ENCODE measurements at regions not wholly inside any gene's neighbourhood (a gene's known extent, or its start where the extent isn't known, plus 50 kb on each side); places are given as distances from the start of the nearest gene placed in this dataset.

DNA sequence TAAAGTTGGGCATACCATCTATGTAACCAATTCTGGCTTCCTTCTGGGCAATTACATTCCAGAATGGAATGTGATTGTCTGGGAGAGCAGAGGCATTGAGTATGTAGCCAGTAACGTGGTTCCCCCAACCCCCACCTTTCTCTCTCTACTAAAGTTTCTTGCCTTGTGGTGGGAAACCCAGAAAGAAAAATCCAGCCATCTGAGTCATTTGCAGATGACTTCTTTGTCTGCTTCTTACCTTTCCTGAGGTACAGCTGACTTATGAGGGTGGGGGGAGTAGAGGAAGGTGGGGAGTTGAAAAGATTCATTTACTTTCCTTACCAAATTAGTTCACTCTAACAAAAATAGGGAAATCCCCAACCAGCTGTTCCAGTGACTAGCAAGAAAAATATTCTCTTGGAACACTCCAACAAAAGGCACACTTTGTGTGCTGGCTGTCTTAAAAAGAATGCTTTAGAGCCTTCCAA lies 112.1 kb upstream of the FRMD6 start:
- no peak for DNase-seq (ENCODE audit: low spot score)
- TF ChIP-seq, protein P1, sequence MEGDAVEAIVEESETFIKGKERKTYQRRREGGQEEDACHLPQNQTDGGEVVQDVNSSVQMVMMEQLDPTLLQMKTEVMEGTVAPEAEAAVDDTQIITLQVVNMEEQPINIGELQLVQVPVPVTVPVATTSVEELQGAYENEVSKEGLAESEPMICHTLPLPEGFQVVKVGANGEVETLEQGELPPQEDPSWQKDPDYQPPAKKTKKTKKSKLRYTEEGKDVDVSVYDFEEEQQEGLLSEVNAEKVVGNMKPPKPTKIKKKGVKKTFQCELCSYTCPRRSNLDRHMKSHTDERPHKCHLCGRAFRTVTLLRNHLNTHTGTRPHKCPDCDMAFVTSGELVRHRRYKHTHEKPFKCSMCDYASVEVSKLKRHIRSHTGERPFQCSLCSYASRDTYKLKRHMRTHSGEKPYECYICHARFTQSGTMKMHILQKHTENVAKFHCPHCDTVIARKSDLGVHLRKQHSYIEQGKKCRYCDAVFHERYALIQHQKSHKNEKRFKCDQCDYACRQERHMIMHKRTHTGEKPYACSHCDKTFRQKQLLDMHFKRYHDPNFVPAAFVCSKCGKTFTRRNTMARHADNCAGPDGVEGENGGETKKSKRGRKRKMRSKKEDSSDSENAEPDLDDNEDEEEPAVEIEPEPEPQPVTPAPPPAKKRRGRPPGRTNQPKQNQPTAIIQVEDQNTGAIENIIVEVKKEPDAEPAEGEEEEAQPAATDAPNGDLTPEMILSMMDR (IDR thresholded peaks at IDR 0.05), result no peak
- Histone ChIP-seq H3K4me3 (no peak overlapping the region), H3K27ac (peak overlapping the region in 1 of 2 donors; percentile 9)

DNA sequence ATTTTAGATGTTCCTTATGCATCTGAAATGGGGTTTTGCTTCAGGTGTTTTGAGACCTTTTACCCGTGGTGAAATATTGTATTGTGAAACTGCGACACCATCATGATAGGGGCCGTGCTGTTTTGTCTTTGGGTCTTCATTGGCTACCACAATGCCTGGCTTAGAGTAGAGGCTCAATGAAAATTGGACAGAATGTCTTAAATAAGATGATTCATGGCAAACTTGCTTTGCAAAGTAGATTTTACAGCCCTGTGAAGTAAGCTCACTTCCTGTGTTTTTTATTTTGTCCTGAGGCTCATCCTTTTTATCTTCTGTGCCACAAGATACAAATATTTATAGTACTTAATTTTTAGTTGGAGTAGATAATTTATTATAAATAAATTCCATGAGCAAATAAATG lies 111.3 kb upstream of the FRMD6 start:
- DNase-seq (ENCODE audit: low spot score), result no peak
- peak overlapping the region in 1 of 2 donors; percentile 9 for H3K27ac ChIP-seq
- TF ChIP-seq, protein P1 (IDR thresholded peaks at IDR 0.05), result no peak
- no peak overlapping the region for H3K4me3 ChIP-seq

DNA sequence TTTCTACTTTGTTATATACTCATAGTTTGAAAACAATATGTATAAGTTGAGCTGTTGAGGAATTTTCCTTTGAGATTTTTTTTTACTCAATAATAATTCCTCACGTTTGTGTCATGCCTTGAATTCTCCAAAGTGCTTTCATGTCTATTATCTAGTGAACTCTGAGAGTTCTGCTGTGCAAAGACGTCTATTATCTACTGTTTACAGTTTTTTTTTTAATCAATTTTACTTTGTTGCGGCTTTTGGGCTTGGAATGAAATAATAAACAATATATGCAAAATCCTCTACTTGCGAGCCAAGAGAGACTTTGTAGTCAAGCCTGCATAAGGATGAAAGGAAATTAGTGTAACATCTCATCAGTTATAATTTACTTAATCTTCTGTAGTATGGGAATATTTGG lies 107.2 kb upstream of the FRMD6 start:
- Histone ChIP-seq H3K4me3 (no peak overlapping the region), H3K27ac (no peak overlapping the region)
- DNase-seq (ENCODE audit: low spot score), result no peak
- TF ChIP-seq, protein P1 (IDR thresholded peaks at IDR 0.05), result no peak

DNA sequence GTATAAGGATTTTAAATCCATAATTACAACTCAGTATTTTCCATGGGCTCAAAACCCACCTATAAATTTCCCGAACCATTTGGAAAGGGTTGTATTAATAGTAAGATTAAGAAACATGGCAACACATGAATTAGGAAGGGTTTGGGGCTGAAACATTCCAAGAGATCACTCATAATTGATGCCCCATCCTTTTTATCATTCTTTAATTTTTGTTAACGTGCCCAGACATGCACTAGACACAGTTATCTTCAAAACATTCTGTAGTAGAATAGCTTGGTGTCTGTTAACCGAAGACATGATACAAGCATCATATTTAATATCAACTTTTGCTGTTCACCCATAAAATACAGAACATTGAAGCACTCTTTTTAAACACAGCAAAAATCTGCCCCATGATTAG lies 106.8 kb upstream of the FRMD6 start:
- no peak for DNase-seq (ENCODE audit: low spot score)

DNA sequence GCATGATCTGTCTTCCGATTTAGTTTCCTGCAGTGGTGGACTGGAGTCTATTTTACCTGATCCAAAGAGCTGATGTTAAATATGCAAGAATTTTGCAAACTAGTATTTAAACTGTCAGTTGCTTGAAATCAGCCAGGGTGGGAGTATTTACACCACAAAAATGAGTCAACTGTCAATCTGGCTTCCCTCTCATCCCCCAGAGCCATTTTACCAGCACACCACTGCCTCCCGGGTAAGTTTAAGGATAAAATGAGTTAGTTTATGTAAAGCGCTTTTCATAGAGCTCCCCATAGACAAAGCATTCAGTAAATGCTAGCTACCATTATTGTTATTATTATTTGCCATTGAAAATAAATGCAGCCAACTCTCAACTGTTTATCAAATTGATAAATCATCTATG lies 106.3 kb upstream of the FRMD6 start:
- Histone ChIP-seq H3K4me3 (no peak overlapping the region), H3K27ac (no peak overlapping the region)
- TF ChIP-seq, protein P1 (IDR thresholded peaks at IDR 0.05), result no peak
- DNase-seq (ENCODE audit: low spot score), result no peak

More for the DNA sequence above, 106.8 kb upstream of the FRMD6 start:
- TF ChIP-seq, protein P1 (IDR thresholded peaks at IDR 0.05), result no peak
- no peak overlapping the region for H3K4me3 ChIP-seq
- no peak overlapping the region for H3K27ac ChIP-seq

DNA sequence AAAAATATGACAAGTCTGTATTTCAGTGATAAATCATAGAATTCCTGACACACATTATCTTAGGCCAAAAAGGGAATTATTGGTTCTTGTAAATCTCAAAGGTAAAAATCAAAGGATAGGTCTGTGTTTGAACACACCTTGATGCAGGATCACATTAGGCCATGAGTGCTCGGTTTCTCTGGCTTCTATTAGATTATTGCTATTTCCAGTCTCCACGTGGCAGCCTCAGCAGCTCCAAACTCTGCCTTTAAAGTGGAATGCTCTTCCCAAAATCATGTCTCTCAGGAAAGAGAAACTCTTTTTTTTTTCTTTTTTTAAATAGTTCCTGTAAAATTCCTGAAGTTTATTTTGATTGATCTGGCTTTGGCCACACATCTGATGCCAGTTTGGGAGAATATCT lies 105.6 kb upstream of the FRMD6 start:
- Histone ChIP-seq H3K4me3 (no peak overlapping the region), H3K27ac (no peak overlapping the region)
- DNase-seq (ENCODE audit: low spot score), result no peak
- TF ChIP-seq, protein P1 (IDR thresholded peaks at IDR 0.05), result no peak

DNA sequence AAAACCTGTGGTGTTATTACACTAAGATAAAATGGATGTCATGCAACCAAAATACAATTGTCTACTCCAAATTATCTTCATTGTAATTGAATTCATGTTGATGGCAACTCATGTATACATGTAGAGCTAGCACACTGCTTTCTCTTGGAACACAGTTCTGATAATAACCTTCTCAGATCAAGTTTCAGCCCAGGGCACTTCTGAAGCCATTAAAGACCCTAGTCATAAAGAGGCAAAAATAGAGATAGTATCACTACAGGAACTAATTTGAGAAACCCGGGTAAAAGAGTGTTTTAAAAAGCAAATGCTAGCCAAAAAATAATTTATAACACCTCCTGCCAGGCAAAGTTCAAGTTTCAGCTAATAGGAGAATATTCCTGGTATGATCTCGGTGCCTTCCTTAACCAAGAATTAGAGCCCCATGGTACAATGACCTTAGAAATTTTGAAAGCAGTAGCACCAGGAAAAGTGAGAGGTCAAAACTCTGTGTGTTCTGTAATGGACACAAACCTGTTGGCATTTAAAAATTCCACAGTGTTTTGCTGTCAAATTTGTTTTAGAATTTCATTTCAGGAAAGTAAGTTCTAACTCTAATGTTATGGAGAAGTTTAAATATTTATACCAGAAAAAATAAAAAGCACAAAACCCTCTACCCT lies 105.0 kb upstream of the FRMD6 start:
- H3K4me3 ChIP-seq, result no peak overlapping the region
- peak overlapping the region; percentile 39 to 50 for H3K27ac ChIP-seq
- DNase-seq (ENCODE audit: low spot score), result no peak
- TF ChIP-seq, protein P1 (IDR thresholded peaks at IDR 0.05), result no peak

All from coronary artery (tissue), 2 donors.